ENCODE measurements at regions not wholly inside any gene's neighbourhood (a gene's known extent, or its start where the extent isn't known, plus 50 kb on each side); places are given as distances from the start of the nearest gene placed in this dataset.

DNA sequence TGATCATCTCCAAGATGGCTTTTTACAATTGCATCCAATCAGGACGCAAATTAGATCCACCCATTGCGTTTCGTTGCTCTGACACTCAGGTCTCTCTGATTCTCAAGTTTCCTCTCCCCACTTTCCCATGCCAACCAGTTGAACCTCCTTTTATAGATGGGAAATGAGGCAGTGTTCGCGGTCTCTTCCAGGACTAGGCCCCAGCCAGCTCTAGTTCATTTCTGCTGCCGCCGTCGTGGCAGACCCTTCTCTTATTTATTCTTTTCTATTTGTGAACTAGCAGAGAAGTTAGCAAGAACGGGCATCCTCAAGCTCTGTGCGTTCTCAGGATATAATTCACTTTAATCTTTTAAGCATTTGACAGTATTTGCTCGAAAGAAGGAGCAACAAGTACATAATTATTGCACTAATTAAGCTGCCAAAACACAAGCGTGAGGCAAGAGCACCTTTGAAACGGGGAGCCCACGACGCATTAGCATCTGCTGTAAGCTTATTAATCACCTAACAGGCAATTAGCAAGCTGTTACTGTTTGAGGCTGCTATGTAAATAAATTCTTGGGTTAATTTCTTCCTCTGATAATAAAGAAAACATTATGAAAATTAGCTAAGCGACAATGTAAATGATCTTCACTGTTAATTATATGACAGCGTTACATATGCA lies 246.4 kb upstream of the TLE3 start:
- in situ Hi-C loops (cut with MboI): no loop called here

More for the DNA sequence above, 246.4 kb upstream of the TLE3 start:
- no peak overlapping the region for H3K4me3 ChIP-seq
- no peak overlapping the region for H3K4me2 ChIP-seq (ENCODE audit: insufficient read depth, low read length)
- WGBS (ENCODE audit: insufficient coverage, low coverage, missing lambda C conversion rate): 2% methylated on average over 17 of the region's 17 CpGs
- H4K20me1 ChIP-seq (replicated peaks; ENCODE audit: control insufficient read depth, insufficient read depth, low read length): no peaks in the 10 kb centered on the region
- no peak overlapping the region for H3K27ac ChIP-seq (ENCODE audit: extremely low read depth, low read depth, low read length)
- no peak overlapping the region for H2AFZ ChIP-seq (ENCODE audit: low read depth, low read length)
- H3K4me1 ChIP-seq (replicated peaks in 1 of 2; ENCODE audit: control insufficient read depth in 2 of 2, insufficient read depth in 2 of 2, low read length in 2 of 2): no peaks in the 10 kb centered on the region; a peak in 1 of 5 replicates
- no peaks in the 10 kb centered on the region for H3K36me3 ChIP-seq (ENCODE audit: control insufficient read depth, insufficient read depth, low read length)
- intact Hi-C loops (cut with micrococcal nuclease): no loop called here
- no peak for ATAC-seq
- FAIRE-seq: no peak
- TF ChIP-seq JUN (IDR thresholded peaks at IDR 0.05; ENCODE audit: borderline replicate concordance, low read depth, low read length) (no peak), JUN (CRISPR knock-in tag; IDR thresholded peaks at IDR 0.05; ENCODE audit: borderline replicate concordance) (no peak), CBFA2T3 (IDR thresholded peaks at IDR 0.05) (no peak), CHD2 (IDR thresholded peaks at IDR 0.05; ENCODE audit: low read depth, low read length) (no peak), CBX3 (IDR thresholded peaks at IDR 0.05; ENCODE audit: borderline replicate concordance in 1 of 2, low read length in 2 of 2) (no peak), BRCA1 (IDR thresholded peaks at IDR 0.05) (no peak), BRCA1 (CRISPR knock-in tag; IDR thresholded peaks at IDR 0.05) (no peak), ZBED1 (IDR thresholded peaks at IDR 0.05) (no peak), HOXB6 (CRISPR knock-in tag; IDR thresholded peaks at IDR 0.05; ENCODE audit: borderline replicate concordance) (no peak), SMAD4 (CRISPR knock-in tag; conservative IDR thresholded peaks at IDR 0.05) (no peak), ZNF324 (CRISPR knock-in tag; IDR thresholded peaks at IDR 0.05) (no peak)
- DNase-seq (ENCODE audit: extremely low read depth in 1 of 4, low spot score in 3 of 4): no peak
- ChIA-PET CTCF (ENCODE audit: low intra/inter-chr PET ratio) (no interaction called here), POLR2A (interaction anchor here (0.6 kb wide), 1 partner anchor 148 kb away, joined by 3 read pairs; no protein-coding TSS in a partner anchor)
- H3K79me2 ChIP-seq (ENCODE audit: control insufficient read depth, insufficient read depth, low read length): no peaks in the 10 kb centered on the region
- H3K27me3 ChIP-seq (ENCODE audit: control insufficient read depth in 2 of 2, insufficient read depth in 2 of 2, low read length in 2 of 2): peaks cover 18 to 46% of the 10 kb centered on the region in 2 experiments
- no peaks in the 10 kb centered on the region for H3K9me3 ChIP-seq (replicated peaks; ENCODE audit: control insufficient read depth, insufficient read depth, low read depth, low read length)
- H3K9ac ChIP-seq (ENCODE audit: insufficient read depth in 1 of 2, low read depth in 2 of 2, low read length in 2 of 2): no peak overlapping the region
- no peaks in the 10 kb centered on the region for H3K9me1 ChIP-seq (ENCODE audit: control insufficient read depth, insufficient read depth, low read length)
- BruUV-seq (replicated peaks): no TSS peak
